ENCODE measurements at regions not wholly inside any gene's neighbourhood (a gene's known extent, or its start where the extent isn't known, plus 50 kb on each side); places are given as distances from the start of the nearest gene placed in this dataset.

DNA sequence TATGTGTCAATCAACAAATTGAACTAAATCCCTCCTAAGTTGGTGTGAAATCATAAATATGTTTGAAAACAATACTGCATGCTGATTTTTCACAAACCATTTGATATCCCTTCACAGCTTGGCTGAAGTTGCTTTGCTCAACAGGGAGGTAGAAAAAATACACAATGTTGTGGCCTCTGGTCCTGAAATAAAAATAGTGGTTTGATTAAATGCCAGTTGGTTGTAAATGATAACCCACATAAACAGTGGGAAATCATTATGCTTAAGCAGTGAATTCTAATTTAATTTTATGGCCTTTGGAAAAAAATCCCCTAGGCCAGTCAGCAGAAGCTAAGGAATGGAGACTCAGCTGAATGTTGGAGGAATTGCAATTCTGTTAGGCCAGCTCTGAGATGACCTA lies 359.4 kb upstream of the CWC22 start:
- TF ChIP-seq, protein P1, sequence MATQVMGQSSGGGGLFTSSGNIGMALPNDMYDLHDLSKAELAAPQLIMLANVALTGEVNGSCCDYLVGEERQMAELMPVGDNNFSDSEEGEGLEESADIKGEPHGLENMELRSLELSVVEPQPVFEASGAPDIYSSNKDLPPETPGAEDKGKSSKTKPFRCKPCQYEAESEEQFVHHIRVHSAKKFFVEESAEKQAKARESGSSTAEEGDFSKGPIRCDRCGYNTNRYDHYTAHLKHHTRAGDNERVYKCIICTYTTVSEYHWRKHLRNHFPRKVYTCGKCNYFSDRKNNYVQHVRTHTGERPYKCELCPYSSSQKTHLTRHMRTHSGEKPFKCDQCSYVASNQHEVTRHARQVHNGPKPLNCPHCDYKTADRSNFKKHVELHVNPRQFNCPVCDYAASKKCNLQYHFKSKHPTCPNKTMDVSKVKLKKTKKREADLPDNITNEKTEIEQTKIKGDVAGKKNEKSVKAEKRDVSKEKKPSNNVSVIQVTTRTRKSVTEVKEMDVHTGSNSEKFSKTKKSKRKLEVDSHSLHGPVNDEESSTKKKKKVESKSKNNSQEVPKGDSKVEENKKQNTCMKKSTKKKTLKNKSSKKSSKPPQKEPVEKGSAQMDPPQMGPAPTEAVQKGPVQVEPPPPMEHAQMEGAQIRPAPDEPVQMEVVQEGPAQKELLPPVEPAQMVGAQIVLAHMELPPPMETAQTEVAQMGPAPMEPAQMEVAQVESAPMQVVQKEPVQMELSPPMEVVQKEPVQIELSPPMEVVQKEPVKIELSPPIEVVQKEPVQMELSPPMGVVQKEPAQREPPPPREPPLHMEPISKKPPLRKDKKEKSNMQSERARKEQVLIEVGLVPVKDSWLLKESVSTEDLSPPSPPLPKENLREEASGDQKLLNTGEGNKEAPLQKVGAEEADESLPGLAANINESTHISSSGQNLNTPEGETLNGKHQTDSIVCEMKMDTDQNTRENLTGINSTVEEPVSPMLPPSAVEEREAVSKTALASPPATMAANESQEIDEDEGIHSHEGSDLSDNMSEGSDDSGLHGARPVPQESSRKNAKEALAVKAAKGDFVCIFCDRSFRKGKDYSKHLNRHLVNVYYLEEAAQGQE (IDR thresholded peaks at IDR 0.05; ENCODE audit: insufficient replicate concordance, low read depth), result no peak
- no peak for TF ChIP-seq SPI1 (IDR thresholded peaks at IDR 0.05; ENCODE audit: borderline replicate concordance, low read depth)
- TF ChIP-seq, protein P2, sequence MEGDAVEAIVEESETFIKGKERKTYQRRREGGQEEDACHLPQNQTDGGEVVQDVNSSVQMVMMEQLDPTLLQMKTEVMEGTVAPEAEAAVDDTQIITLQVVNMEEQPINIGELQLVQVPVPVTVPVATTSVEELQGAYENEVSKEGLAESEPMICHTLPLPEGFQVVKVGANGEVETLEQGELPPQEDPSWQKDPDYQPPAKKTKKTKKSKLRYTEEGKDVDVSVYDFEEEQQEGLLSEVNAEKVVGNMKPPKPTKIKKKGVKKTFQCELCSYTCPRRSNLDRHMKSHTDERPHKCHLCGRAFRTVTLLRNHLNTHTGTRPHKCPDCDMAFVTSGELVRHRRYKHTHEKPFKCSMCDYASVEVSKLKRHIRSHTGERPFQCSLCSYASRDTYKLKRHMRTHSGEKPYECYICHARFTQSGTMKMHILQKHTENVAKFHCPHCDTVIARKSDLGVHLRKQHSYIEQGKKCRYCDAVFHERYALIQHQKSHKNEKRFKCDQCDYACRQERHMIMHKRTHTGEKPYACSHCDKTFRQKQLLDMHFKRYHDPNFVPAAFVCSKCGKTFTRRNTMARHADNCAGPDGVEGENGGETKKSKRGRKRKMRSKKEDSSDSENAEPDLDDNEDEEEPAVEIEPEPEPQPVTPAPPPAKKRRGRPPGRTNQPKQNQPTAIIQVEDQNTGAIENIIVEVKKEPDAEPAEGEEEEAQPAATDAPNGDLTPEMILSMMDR (IDR thresholded peaks at IDR 0.05; ENCODE audit: insufficient read depth, low read length), result no peak
- no peak for TF ChIP-seq GABPA (IDR thresholded peaks at IDR 0.05; ENCODE audit: low read depth)
- TF ChIP-seq POLR2AphosphoS5 (IDR thresholded peaks at IDR 0.05; ENCODE audit: low read depth), result no peak
- no peak overlapping the region for H3K27ac ChIP-seq (replicated peaks)

DNA sequence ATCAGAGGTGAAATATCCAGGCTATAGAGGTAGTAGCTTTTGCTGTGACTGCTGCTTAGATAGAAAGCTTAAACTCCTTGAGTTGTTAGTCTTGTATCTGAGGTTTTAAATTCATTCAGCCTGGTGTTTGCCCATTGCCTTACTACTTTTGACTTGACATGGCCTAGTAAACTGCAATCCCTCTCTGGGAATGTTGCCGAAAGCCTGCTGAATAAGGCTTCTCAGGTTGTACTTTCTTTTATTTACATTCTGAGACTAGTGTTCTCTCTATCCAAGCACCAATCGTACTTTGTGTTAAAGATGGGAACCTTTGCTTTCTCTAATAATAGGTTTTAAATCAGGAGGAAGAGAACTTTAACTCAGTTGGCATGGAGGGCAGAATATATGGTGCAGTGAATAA lies 357.6 kb upstream of the CWC22 start:
- TF ChIP-seq SPI1 (IDR thresholded peaks at IDR 0.05; ENCODE audit: borderline replicate concordance, low read depth) (no peak), GABPA (IDR thresholded peaks at IDR 0.05; ENCODE audit: low read depth) (no peak), POLR2AphosphoS5 (IDR thresholded peaks at IDR 0.05; ENCODE audit: low read depth) (no peak)
- TF ChIP-seq, protein P2 (IDR thresholded peaks at IDR 0.05; ENCODE audit: insufficient read depth, low read length), result no peak
- TF ChIP-seq, protein P1 (IDR thresholded peaks at IDR 0.05; ENCODE audit: insufficient replicate concordance, low read depth), result no peak
- H3K4me3 ChIP-seq (replicated peaks; ENCODE audit: insufficient read depth, low read length), result no peak overlapping the region
- DNase-seq (ENCODE audit: low read depth in 1 of 2, low spot score in 1 of 2), result no peak
- H3K27ac ChIP-seq (replicated peaks), result no peak overlapping the region
- no peaks in the 10 kb centered on the region for H3K27me3 ChIP-seq (ENCODE audit: insufficient read depth, poor library complexity, severe bottlenecking)

More for the DNA sequence above, 359.4 kb upstream of the CWC22 start:
- no peaks in the 10 kb centered on the region for H3K27me3 ChIP-seq (ENCODE audit: insufficient read depth, poor library complexity, severe bottlenecking)
- DNase-seq (ENCODE audit: low read depth in 1 of 2, low spot score in 1 of 2), result no peak
- H3K4me3 ChIP-seq (replicated peaks; ENCODE audit: insufficient read depth, low read length), result no peak overlapping the region

DNA sequence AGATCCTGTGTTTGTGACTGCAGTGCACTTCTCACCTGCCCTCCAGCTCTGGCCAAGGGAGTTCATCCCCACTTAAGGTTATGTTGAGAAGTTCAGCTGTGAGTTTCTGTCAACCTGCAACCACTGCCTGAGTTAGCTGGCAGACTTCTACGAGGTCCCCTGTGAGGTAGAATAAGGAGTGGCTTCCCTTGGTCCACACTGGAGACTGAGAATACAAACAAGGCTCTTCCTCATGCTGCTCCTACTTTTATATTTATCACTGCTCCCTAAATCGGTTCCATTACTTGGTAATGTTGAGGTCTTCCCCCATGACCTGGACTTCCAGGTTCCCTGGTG lies 353.2 kb upstream of the CWC22 start:
- no peak for DNase-seq (ENCODE audit: low read depth in 1 of 2, low spot score in 1 of 2)
- Histone ChIP-seq H3K27me3 (ENCODE audit: insufficient read depth, poor library complexity, severe bottlenecking) (peaks cover 3% of the 10 kb centered on the region), H3K27ac (replicated peaks) (no peak overlapping the region), H3K4me3 (replicated peaks; ENCODE audit: insufficient read depth, low read length) (no peak overlapping the region)
- TF ChIP-seq, protein P1 (IDR thresholded peaks at IDR 0.05; ENCODE audit: insufficient replicate concordance, low read depth), result no peak
- TF ChIP-seq, protein P2 (IDR thresholded peaks at IDR 0.05; ENCODE audit: insufficient read depth, low read length), result no peak
